ENCODE measurements at regions not wholly inside any gene's neighbourhood (a gene's known extent, or its start where the extent isn't known, plus 50 kb on each side); places are given as distances from the start of the nearest gene placed in this dataset.
"Not testable (repeated sequence)": the region's sequence is repeated elsewhere in the genome, so short reads cannot be mapped to it uniquely, and the experiment has no call there.

GRCh38 chr12:25889185-25889584 lies 69.3 kb upstream of the RASSF8 start:
- ChIA-PET CTCF (no interaction called here), POLR2A (no interaction called here)
- H3K4me1 Mint-ChIP-seq (ENCODE audit: low read depth, unreplicated experiment) = no peaks in the 10 kb centered on the region
- Histone ChIP-seq H3K4me1 (no peaks in the 10 kb centered on the region), H3K36me3 (ENCODE audit: control insufficient read depth, insufficient read depth, low read length) (no peaks in the 10 kb centered on the region), H3K9me3 (peaks cover 8% of the 10 kb centered on the region), H3K27me3 (replicated peaks; ENCODE audit: control insufficient read depth, insufficient read depth, low read length) (no peaks in the 10 kb centered on the region), H3K4me3 (ENCODE audit: low read depth, low read length) (no peak overlapping the region)
- DNase-seq = no peak
- peaks cover 26% of the 10 kb centered on the region for H3K9me3 Mint-ChIP-seq (ENCODE audit: unreplicated experiment)
- H3K27me3 Mint-ChIP-seq (ENCODE audit: insufficient read depth, unreplicated experiment) = no peaks in the 10 kb centered on the region
- no peak for TF ChIP-seq CTCF (IDR thresholded peaks at IDR 0.05; ENCODE audit: insufficient read depth in 1 of 2, low read depth in 1 of 2, low read length in 1 of 2, severe bottlenecking in 1 of 2, unreplicated experiment in 1 of 2)
- BruUV-seq (replicated peaks) = no TSS peak
- H3K36me3 Mint-ChIP-seq (ENCODE audit: insufficient read depth, unreplicated experiment) = no peaks in the 10 kb centered on the region
- intact Hi-C loops (cut with micrococcal nuclease; ENCODE audit: unreplicated experiment) = no loop called here
- no peak overlapping the region for H3K4me3 Mint-ChIP-seq (ENCODE audit: unreplicated experiment)
- H3K27ac Mint-ChIP-seq (ENCODE audit: unreplicated experiment) = no peak overlapping the region

- BruUV-seq (replicated peaks); DNase-seq; intact Hi-C loops (cut with micrococcal nuclease; ENCODE audit: unreplicated experiment); H3K27me3 ChIP-seq (replicated peaks; ENCODE audit: control insufficient read depth, insufficient read depth, low read length); H3K4me1 Mint-ChIP-seq (ENCODE audit: low read depth, unreplicated experiment); H3K4me1 ChIP-seq; H3K36me3 ChIP-seq (ENCODE audit: control insufficient read depth, insufficient read depth, low read length); H3K4me3 ChIP-seq (ENCODE audit: low read depth, low read length); H3K4me3 Mint-ChIP-seq (ENCODE audit: unreplicated experiment); H3K36me3 Mint-ChIP-seq (ENCODE audit: insufficient read depth, unreplicated experiment); H3K27me3 Mint-ChIP-seq (ENCODE audit: insufficient read depth, unreplicated experiment); CTCF ChIA-PET; H3K27ac Mint-ChIP-seq (ENCODE audit: unreplicated experiment); POLR2A ChIA-PET; H3K9me3 ChIP-seq: not testable (repeated sequence)
- peaks cover 26% of the 10 kb centered on the region for H3K9me3 Mint-ChIP-seq (ENCODE audit: unreplicated experiment)
These were observed 67.4 kb upstream of the RASSF8 start for GRCh38 chr12:25891095-25891494.

- no peak for TF ChIP-seq CTCF (IDR thresholded peaks at IDR 0.05; ENCODE audit: insufficient read depth in 1 of 2, low read depth in 1 of 2, low read length in 1 of 2, severe bottlenecking in 1 of 2, unreplicated experiment in 1 of 2)
- H3K27ac Mint-ChIP-seq (ENCODE audit: unreplicated experiment) = no peak overlapping the region
- POLR2A ChIA-PET = no interaction called here
These were observed 63.7 kb upstream of the RASSF8 start for GRCh38 chr12:25894759-25895158.

GRCh38 chr12:25896981-25897380 lies 61.5 kb upstream of the RASSF8 start:
- no peak for TF ChIP-seq CTCF (IDR thresholded peaks at IDR 0.05; ENCODE audit: insufficient read depth in 1 of 2, low read depth in 1 of 2, low read length in 1 of 2, severe bottlenecking in 1 of 2, unreplicated experiment in 1 of 2)
- Histone ChIP-seq H3K27me3 (replicated peaks; ENCODE audit: control insufficient read depth, insufficient read depth, low read length) (no peaks in the 10 kb centered on the region), H3K4me3 (ENCODE audit: low read depth, low read length) (no peak overlapping the region), H3K9me3 (peaks cover 9% of the 10 kb centered on the region), H3K36me3 (ENCODE audit: control insufficient read depth, insufficient read depth, low read length) (no peaks in the 10 kb centered on the region), H3K4me1 (no peaks in the 10 kb centered on the region; the same call in 1 of the 2 replicates)
- peaks cover 10% of the 10 kb centered on the region for H3K9me3 Mint-ChIP-seq (ENCODE audit: unreplicated experiment)
- peaks cover 6% of the 10 kb centered on the region for H3K4me1 Mint-ChIP-seq (ENCODE audit: low read depth, unreplicated experiment)
- no peaks in the 10 kb centered on the region for H3K27me3 Mint-ChIP-seq (ENCODE audit: insufficient read depth, unreplicated experiment)
- CTCF ChIA-PET = no interaction called here
- no TSS peak for BruUV-seq (replicated peaks)
- intact Hi-C loops (cut with micrococcal nuclease; ENCODE audit: unreplicated experiment) = no loop called here
- POLR2A ChIA-PET = no interaction called here
- H3K27ac Mint-ChIP-seq (ENCODE audit: unreplicated experiment) = no peak overlapping the region
- no peak for DNase-seq
- no peak overlapping the region for H3K4me3 Mint-ChIP-seq (ENCODE audit: unreplicated experiment)
- no peaks in the 10 kb centered on the region for H3K36me3 Mint-ChIP-seq (ENCODE audit: insufficient read depth, unreplicated experiment)

More at GRCh38 chr12:25894759-25895158, 63.7 kb upstream of the RASSF8 start:
- no TSS peak for BruUV-seq (replicated peaks)
- H3K9me3 ChIP-seq = peaks cover 14% of the 10 kb centered on the region
- H3K27me3 ChIP-seq (replicated peaks; ENCODE audit: control insufficient read depth, insufficient read depth, low read length) = no peaks in the 10 kb centered on the region
- no peaks in the 10 kb centered on the region for H3K36me3 ChIP-seq (ENCODE audit: control insufficient read depth, insufficient read depth, low read length)
- intact Hi-C loops (cut with micrococcal nuclease; ENCODE audit: unreplicated experiment) = no loop called here
- Mint-ChIP-seq H3K27me3 (ENCODE audit: insufficient read depth, unreplicated experiment) (no peaks in the 10 kb centered on the region), H3K36me3 (ENCODE audit: insufficient read depth, unreplicated experiment) (no peaks in the 10 kb centered on the region), H3K4me3 (ENCODE audit: unreplicated experiment) (no peak overlapping the region), H3K9me3 (ENCODE audit: unreplicated experiment) (peaks cover 22% of the 10 kb centered on the region), H3K4me1 (ENCODE audit: low read depth, unreplicated experiment) (peaks cover 6% of the 10 kb centered on the region)
- no peak overlapping the region for H3K4me3 ChIP-seq (ENCODE audit: low read depth, low read length)
- no peak for DNase-seq
- no peaks in the 10 kb centered on the region; the same call in 1 of the 2 replicates for H3K4me1 ChIP-seq
- CTCF ChIA-PET = no interaction called here
